ENCODE measurements at regions not wholly inside any gene's neighbourhood (a gene's known extent, or its start where the extent isn't known, plus 50 kb on each side); places are given as distances from the start of the nearest gene placed in this dataset.

GRCh38 chrX:25343060-25343459 is 327.3 kb upstream of the ARX start:
- TF ChIP-seq YY1 (IDR thresholded peaks at IDR 0.05; ENCODE audit: insufficient read depth, insufficient read length) (no peak), SUZ12 (IDR thresholded peaks at IDR 0.05; ENCODE audit: extremely low read depth, insufficient read depth, insufficient read length) (no peak), ZNF274 (IDR thresholded peaks at IDR 0.05; ENCODE audit: low read depth, low read length) (no peak)

Data from NT2/D1 (cell line).